H9 (cell line): ENCODE measurements at regions not wholly inside any gene's neighbourhood (a gene's known extent, or its start where the extent isn't known, plus 50 kb on each side); places are given as distances from the start of the nearest gene placed in this dataset.

Experiments
- DNase-seq: peaks from one replicate; pipeline ENCODE4 v3.0.0-alpha.2; 2017
- H2AFZ ChIP-seq: one replicate; pipeline ENCODE4 v1.6.1; 2013; ENCODE audit warnings: mild to moderate bottlenecking, low read length, control low read depth, moderate library complexity
- H2AK5ac ChIP-seq: 2 replicates; pipeline ENCODE4 v1.6.1; 2013; ENCODE audit warnings: low read length, control low read depth, mixed read lengths; ENCODE audit not compliant: insufficient read length
- H2BK120ac ChIP-seq: one replicate; pipeline ENCODE4 v1.6.1; 2013; ENCODE audit warnings: low read depth, mild to moderate bottlenecking, low read length, control low read depth, inconsistent platforms; ENCODE audit not compliant: poor library complexity, severe bottlenecking
- H2BK12ac ChIP-seq: 2 replicates; pipeline ENCODE4 v1.6.1; 2013; ENCODE audit warnings: low read length, control low read depth, mixed read lengths, low read depth; ENCODE audit not compliant: insufficient read length
- H2BK15ac ChIP-seq: 2 replicates; pipeline ENCODE4 v1.6.1; 2013; ENCODE audit warnings: low read depth, low read length, control low read depth
- H2BK20ac ChIP-seq: one replicate; pipeline ENCODE4 v1.6.1; 2013; ENCODE audit warnings: low read depth, mild to moderate bottlenecking, low read length, control low read depth, inconsistent platforms; ENCODE audit not compliant: poor library complexity, severe bottlenecking
- H2BK5ac ChIP-seq: 2 replicates; pipeline ENCODE4 v1.6.1; 2013; ENCODE audit warnings: low read length, control low read depth, mixed read lengths; ENCODE audit not compliant: insufficient read length
- H3K14ac ChIP-seq: 2 replicates; pipeline ENCODE4 v1.6.1; 2013; ENCODE audit warnings: low read length, control low read depth; ENCODE audit not compliant: insufficient read depth
- H3K18ac ChIP-seq: 2 replicates; pipeline ENCODE4 v1.6.1; 2013; ENCODE audit warnings: low read depth, mild to moderate bottlenecking, mixed read lengths, low read length, control low read depth; ENCODE audit not compliant: insufficient read length
- H3K23ac ChIP-seq: 2 replicates; pipeline ENCODE4 v1.6.1; 2013; ENCODE audit warnings: low read length, control low read depth, mixed read lengths, low read depth; ENCODE audit not compliant: insufficient read length
- H3K23me2 ChIP-seq: 2 replicates; pipeline ENCODE4 v1.6.1; 2013; ENCODE audit warnings: low read depth, mild to moderate bottlenecking, mixed read lengths, low read length, control low read depth; ENCODE audit not compliant: insufficient read length, poor library complexity, severe bottlenecking
- H3K27ac ChIP-seq: 2 replicates; pipeline ENCODE4 v1.5.1; 2013; ENCODE audit warnings: low read length, control low read depth, mixed read lengths, low read depth; ENCODE audit not compliant: insufficient read length
- H3K27me3 ChIP-seq: 2 replicates; pipeline ENCODE4 v1.6.1; 2013; ENCODE audit warnings: low read length, control low read depth, inconsistent platforms; ENCODE audit not compliant: insufficient read depth
- H3K4ac ChIP-seq: 2 replicates; pipeline ENCODE4 v1.6.1; 2013; ENCODE audit warnings: low read depth, mild to moderate bottlenecking, control low read depth, inconsistent platforms, low read length, moderate library complexity
- H3K4me1 ChIP-seq: 2 replicates; pipeline ENCODE4 v1.6.1; 2013; ENCODE audit warnings: low read length, control low read depth, inconsistent platforms; ENCODE audit not compliant: insufficient read depth
- H3K4me2 ChIP-seq: 2 replicates; pipeline ENCODE4 v1.6.1; 2013; ENCODE audit warnings: low read length, control low read depth, mixed read lengths; ENCODE audit not compliant: insufficient read length, insufficient read depth
- H3K56ac ChIP-seq: 2 replicates; pipeline ENCODE4 v1.6.1; 2013; ENCODE audit warnings: low read depth, mild to moderate bottlenecking, mixed read lengths, low read length, control low read depth; ENCODE audit not compliant: insufficient read length
- H3K79me1 ChIP-seq: 2 replicates; pipeline ENCODE4 v1.6.1; 2013; ENCODE audit warnings: low read depth, mild to moderate bottlenecking, moderate library complexity, low read length, control low read depth, inconsistent platforms; ENCODE audit not compliant: insufficient read depth, poor library complexity, severe bottlenecking
- H3K79me2 ChIP-seq: 2 replicates; pipeline ENCODE4 v1.6.1; 2013; ENCODE audit warnings: low read length, control low read depth, inconsistent platforms; ENCODE audit not compliant: insufficient read depth
- H3K9ac ChIP-seq: 2 replicates; pipeline ENCODE4 v1.6.1; 2013; ENCODE audit warnings: low read length, control low read depth, mixed read lengths; ENCODE audit not compliant: insufficient read length; ENCODE audit errors: extremely low read depth
- H3K9me3 ChIP-seq: one replicate; pipeline ENCODE4 v1.6.1; 2013; ENCODE audit warnings: low read depth, low read length, inconsistent platforms; ENCODE audit not compliant: control insufficient read depth
- H3T11ph ChIP-seq: one replicate; pipeline ENCODE4 v1.6.1; 2013; ENCODE audit warnings: mild to moderate bottlenecking, low read length, control low read depth, inconsistent platforms
- H4K20me1 ChIP-seq: one replicate; pipeline ENCODE4 v1.6.1; 2013; ENCODE audit not compliant: control insufficient read depth, insufficient read length, insufficient read depth
- H4K5ac ChIP-seq: 2 replicates; pipeline ENCODE4 v1.6.1; 2013; ENCODE audit warnings: low read depth, mild to moderate bottlenecking, mixed read lengths, low read length, control low read depth; ENCODE audit not compliant: insufficient read length
- H4K8ac ChIP-seq: replicated peaks from 2 replicates; pipeline ENCODE4 v1.6.1; 2013; ENCODE audit warnings: low read length, control low read depth, mixed read lengths, low read depth; ENCODE audit not compliant: insufficient read length
- H4K91ac ChIP-seq: 2 replicates; pipeline ENCODE4 v1.6.1; 2013; ENCODE audit warnings: low read depth, mild to moderate bottlenecking, moderate library complexity, mixed read lengths, low read length, control low read depth; ENCODE audit not compliant: insufficient read length
- H3K27ac Mint-ChIP-seq, 3 experiments: 2 replicates in 2 of 3; 3 replicates in 1 of 3; pipeline ENCODE4 v1.8.0; 2020 to 2021; ENCODE audit warnings: mixed read lengths in 3 of 3, mild to moderate bottlenecking in 1 of 3, moderate library complexity in 1 of 3
- H3K27me3 Mint-ChIP-seq: 2 replicates; pipeline ENCODE4 v1.8.0; 2021; ENCODE audit warnings: low read depth, mild to moderate bottlenecking, moderate library complexity, mixed read lengths
- H3K36me3 Mint-ChIP-seq, 3 experiments: 2 replicates in 2 of 3; 3 replicates in 1 of 3; pipeline ENCODE4 v1.8.0; 2020 to 2021; ENCODE audit warnings: low read depth in 3 of 3, mixed read lengths in 3 of 3; ENCODE audit not compliant: insufficient read depth in 1 of 3
- H3K4me1 Mint-ChIP-seq, 2 experiments: 2 replicates each; pipeline ENCODE4 v1.8.0; 2020; ENCODE audit warnings: mixed read lengths in 2 of 2
- H3K4me3 Mint-ChIP-seq, 2 experiments: 2 replicates in 1 of 2; 3 replicates in 1 of 2; pipeline ENCODE4 v1.8.0; 2020 to 2021; ENCODE audit warnings: mild to moderate bottlenecking in 2 of 2, mixed read lengths in 2 of 2, moderate library complexity in 1 of 2
- H3K9me3 Mint-ChIP-seq, 2 experiments: 2 replicates in 1 of 2; 3 replicates in 1 of 2; pipeline ENCODE4 v1.8.0; 2020; ENCODE audit warnings: mild to moderate bottlenecking in 2 of 2, mixed read lengths in 2 of 2, moderate library complexity in 1 of 2
- WGBS: extraction: QIAGEN DNeasy Blood & Tissue Kit; methylation state at CpG from one replicate; pipeline ENCODE4 v1.1.7; 2013; ENCODE audit warnings: missing lambda C conversion rate, low lambda C conversion rate, mixed read lengths; ENCODE audit not compliant: insufficient read length; ENCODE audit errors: extremely low coverage; 5-methylcytosine and 5-hydroxymethylcytosine counted together
- TF ChIP-seq, protein P1 (sequence below): fragments of 200-600 bp; sonication (generic); conservative IDR thresholded peaks from 3 replicates; pipeline ENCODE4 v1.8.0; 2021; ENCODE audit warnings: antibody characterized with exemption, mild to moderate bottlenecking

DNA sequence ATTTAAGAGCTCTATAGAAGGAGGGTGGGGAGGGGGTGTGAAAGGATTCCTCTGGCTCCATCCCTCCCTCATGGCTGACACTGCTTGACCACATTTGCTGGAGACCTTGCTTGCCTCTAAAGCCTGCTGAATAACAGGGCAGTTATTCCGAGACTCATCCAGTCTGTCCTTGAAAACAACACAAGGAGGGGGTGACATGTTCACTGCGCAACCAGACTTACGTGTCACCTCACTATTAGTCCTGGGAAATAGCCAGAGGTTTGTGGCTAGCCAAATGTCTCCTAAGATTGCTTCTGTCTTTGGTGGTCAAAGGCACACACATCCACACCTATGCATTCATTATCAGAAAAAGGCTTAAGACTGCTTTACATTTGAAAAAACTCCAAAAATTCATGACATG lies 256.2 kb upstream of the SKOR2 start:
- H3K27ac Mint-ChIP-seq, result peak overlapping the region in 1 of 3 experiments; percentile 66; a peak in 1 of 7 replicates
- no peaks in the 10 kb centered on the region for H3K36me3 Mint-ChIP-seq
- Histone ChIP-seq H3K23me2 (no peaks in the 10 kb centered on the region), H3K79me1 (no peaks in the 10 kb centered on the region), H3K4me2 (no peak overlapping the region), H3K27ac (no peak overlapping the region), H2BK20ac (no peak overlapping the region), H3K27me3 (no peaks in the 10 kb centered on the region), H3K56ac (no peak overlapping the region), H2AK5ac (no peak overlapping the region), H4K5ac (no peak overlapping the region), H2BK15ac (no peak overlapping the region), H4K20me1 (no peaks in the 10 kb centered on the region), H2BK12ac (no peak overlapping the region), H3T11ph (no peak overlapping the region), H3K23ac (no peak overlapping the region), H3K18ac (no peak overlapping the region), H2AFZ (no peak overlapping the region), H3K9me3 (no peaks in the 10 kb centered on the region), H3K9ac (no peak overlapping the region), H3K14ac (no peak overlapping the region), H2BK5ac (no peak overlapping the region), H3K4me1 (peaks cover 5% of the 10 kb centered on the region; the same call in 1 of the 2 replicates), H4K91ac (no peak overlapping the region), H2BK120ac (no peak overlapping the region), H3K79me2 (no peaks in the 10 kb centered on the region), H4K8ac (no peak overlapping the region), H3K4ac (no peak overlapping the region)
- H3K4me1 Mint-ChIP-seq, result peaks cover 16 to 19% of the 10 kb centered on the region in 2 experiments
- no peak overlapping the region for H3K4me3 Mint-ChIP-seq
- DNase-seq, result no peak
- no peaks in the 10 kb centered on the region; the same call in 1 of the 2 replicates for H3K27me3 Mint-ChIP-seq
- no peaks in the 10 kb centered on the region; a peak in 1 of 5 replicates for H3K9me3 Mint-ChIP-seq
- TF ChIP-seq, protein P1, sequence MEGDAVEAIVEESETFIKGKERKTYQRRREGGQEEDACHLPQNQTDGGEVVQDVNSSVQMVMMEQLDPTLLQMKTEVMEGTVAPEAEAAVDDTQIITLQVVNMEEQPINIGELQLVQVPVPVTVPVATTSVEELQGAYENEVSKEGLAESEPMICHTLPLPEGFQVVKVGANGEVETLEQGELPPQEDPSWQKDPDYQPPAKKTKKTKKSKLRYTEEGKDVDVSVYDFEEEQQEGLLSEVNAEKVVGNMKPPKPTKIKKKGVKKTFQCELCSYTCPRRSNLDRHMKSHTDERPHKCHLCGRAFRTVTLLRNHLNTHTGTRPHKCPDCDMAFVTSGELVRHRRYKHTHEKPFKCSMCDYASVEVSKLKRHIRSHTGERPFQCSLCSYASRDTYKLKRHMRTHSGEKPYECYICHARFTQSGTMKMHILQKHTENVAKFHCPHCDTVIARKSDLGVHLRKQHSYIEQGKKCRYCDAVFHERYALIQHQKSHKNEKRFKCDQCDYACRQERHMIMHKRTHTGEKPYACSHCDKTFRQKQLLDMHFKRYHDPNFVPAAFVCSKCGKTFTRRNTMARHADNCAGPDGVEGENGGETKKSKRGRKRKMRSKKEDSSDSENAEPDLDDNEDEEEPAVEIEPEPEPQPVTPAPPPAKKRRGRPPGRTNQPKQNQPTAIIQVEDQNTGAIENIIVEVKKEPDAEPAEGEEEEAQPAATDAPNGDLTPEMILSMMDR, result no peak
- no CpG with 5 or more reads among the region's 3 CpGs for WGBS
